Prostate gland (tissue), 2 donors: ENCODE measurements at regions not wholly inside any gene's neighbourhood (a gene's known extent, or its start where the extent isn't known, plus 50 kb on each side); places are given as distances from the start of the nearest gene placed in this dataset.

Source experiments
- DNase-seq: peaks from one replicate; pipeline ENCODE4 v3.0.0-alpha.2; 2019; ENCODE audit warnings: low spot score
- H3K27ac ChIP-seq, 2 donors: fragments of 200-600 bp; sonication (generic); 2 replicates each; pipeline ENCODE4 v1.5.1; 2017 to 2019
- H3K27me3 ChIP-seq: fragments of 200-600 bp; sonication (generic); replicated peaks from 2 replicates; pipeline ENCODE4 v1.5.1; 2019; ENCODE audit not compliant: insufficient read depth
- H3K36me3 ChIP-seq, 2 donors: fragments of 200-600 bp; sonication (generic); 1 replicate in 1 of 2; 2 replicates in 1 of 2; pipeline versions ENCODE4 v1.5.1 to v1.8.1; 2017 to 2019
- H3K4me1 ChIP-seq: fragments of 200-600 bp; sonication (generic); replicated peaks from 2 replicates; pipeline ENCODE4 v1.5.1; 2019
- H3K4me3 ChIP-seq, 2 donors: fragments of 200-600 bp; sonication (generic); 2 replicates each; pipeline ENCODE4 v1.5.1; 2017 to 2019
- H3K9me3 ChIP-seq: fragments of 200-600 bp; sonication (generic); 2 replicates; pipeline ENCODE4 v1.5.1; 2017
- CTCF ChIP-seq, 4 experiments: fragments of 200-600 bp in 2 of 4; fragments of 450-650 bp in 2 of 4; sonication (generic) in 2 of 4; IDR thresholded peaks; 1 replicate in 3 of 4; 2 replicates in 1 of 4; pipeline ENCODE4 v1.5.1; 2016 to 2019; ENCODE audit warnings: antibody characterized with exemption in 4 of 4, mild to moderate bottlenecking in 2 of 4, moderate library complexity in 2 of 4
- POLR2A ChIP-seq: fragments of 450-650 bp; IDR thresholded peaks from one replicate; pipeline ENCODE4 v1.6.1; 2016; ENCODE audit warnings: antibody characterized with exemption, mild to moderate bottlenecking
- POLR2AphosphoS5 ChIP-seq: sonication (generic); formaldehyde crosslinking; IDR thresholded peaks from one replicate; pipeline ENCODE4 v1.6.1; 2017; ENCODE audit warnings: antibody characterized with exemption
- WGBS: methylation state at CpG from one replicate; pipeline ENCODE4 v1.1.5; 2018; 5-methylcytosine and 5-hydroxymethylcytosine counted together
- intact Hi-C: fragments of 100-400 bp; cut with DNase I; formaldehyde crosslinking; loops from one replicate; pipeline ENCODE4 v1.14.2; 2022

- Histone ChIP-seq H3K36me3 (no peaks in the 10 kb centered on the region), H3K4me3 (no peak overlapping the region), H3K27me3 (no peaks in the 10 kb centered on the region), H3K9me3 (no peaks in the 10 kb centered on the region), H3K4me1 (no peaks in the 10 kb centered on the region), H3K27ac (no peak overlapping the region)
- WGBS: 94% methylated on average over 7 of the region's 7 CpGs
- no peak for TF ChIP-seq POLR2A
- no peak for TF ChIP-seq CTCF (IDR thresholded peaks at IDR 0.05)
- TF ChIP-seq POLR2AphosphoS5: no peak
- no peak for DNase-seq
- intact Hi-C loops: no loop called here
Measured at GRCh38 chr2:8592736-8593135, 89.1 kb upstream of the ID2 start.

- no peaks in the 10 kb centered on the region for H3K27me3 ChIP-seq
- WGBS: 93% methylated on average over 4 of the region's 4 CpGs
- no peaks in the 10 kb centered on the region for H3K9me3 ChIP-seq
- TF ChIP-seq CTCF (IDR thresholded peaks at IDR 0.05) (no peak), POLR2A (no peak), POLR2AphosphoS5 (no peak)
- H3K36me3 ChIP-seq: no peaks in the 10 kb centered on the region
- intact Hi-C loops: no loop called here
- H3K4me1 ChIP-seq: no peaks in the 10 kb centered on the region
- H3K27ac ChIP-seq: no peak overlapping the region
- DNase-seq: no peak
- H3K4me3 ChIP-seq: no peak overlapping the region
Measured at GRCh38 chr2:8593243-8593642, 88.6 kb upstream of the ID2 start.

GRCh38 chr2:8594731-8595427 lies 87.0 kb upstream of the ID2 start:
- TF ChIP-seq POLR2A (no peak), POLR2AphosphoS5 (no peak), CTCF (IDR thresholded peaks at IDR 0.05) (no peak)
- no peaks in the 10 kb centered on the region for H3K4me1 ChIP-seq
- no peaks in the 10 kb centered on the region for H3K36me3 ChIP-seq
- no peak overlapping the region for H3K4me3 ChIP-seq
- WGBS: 71% methylated on average over 18 of the region's 18 CpGs
- intact Hi-C loops: no loop called here
- DNase-seq: no peak
- no peaks in the 10 kb centered on the region for H3K9me3 ChIP-seq
- no peak overlapping the region for H3K27ac ChIP-seq
- H3K27me3 ChIP-seq: no peaks in the 10 kb centered on the region

- Histone ChIP-seq H3K36me3 (no peaks in the 10 kb centered on the region), H3K4me1 (no peaks in the 10 kb centered on the region), H3K4me3 (no peak overlapping the region), H3K27me3 (no peaks in the 10 kb centered on the region), H3K9me3 (no peaks in the 10 kb centered on the region), H3K27ac (no peak overlapping the region)
- DNase-seq: no peak
- intact Hi-C loops: no loop called here
- TF ChIP-seq CTCF (IDR thresholded peaks at IDR 0.05) (no peak), POLR2AphosphoS5 (no peak), POLR2A (no peak)
- 89% methylated on average over 12 of the region's 12 CpGs for WGBS
Measured at GRCh38 chr2:8595428-8595805, 86.4 kb upstream of the ID2 start.

GRCh38 chr2:8595811-8596600 lies 85.8 kb upstream of the ID2 start:
- no peak for DNase-seq
- WGBS: 86% methylated on average over 27 of the region's 27 CpGs
- Histone ChIP-seq H3K36me3 (no peaks in the 10 kb centered on the region), H3K27me3 (no peaks in the 10 kb centered on the region), H3K4me3 (no peak overlapping the region), H3K9me3 (no peaks in the 10 kb centered on the region), H3K4me1 (no peaks in the 10 kb centered on the region), H3K27ac (no peak overlapping the region)
- no peak for TF ChIP-seq POLR2AphosphoS5
- no peak for TF ChIP-seq POLR2A
- TF ChIP-seq CTCF (IDR thresholded peaks at IDR 0.05): no peak
- intact Hi-C loops: no loop called here
